H1 (cell line): ENCODE measurements at regions not wholly inside any gene's neighbourhood (a gene's known extent, or its start where the extent isn't known, plus 50 kb on each side); places are given as distances from the start of the nearest gene placed in this dataset.

ENCODE experiments used
- CTCF ChIA-PET: fragments of 300-600 bp; sonication (Branson Sonifier 250); formaldehyde crosslinking; loops from one replicate; lab custom pipeline; 2021; ENCODE audit not compliant: partially characterized antibody; lab: Charles Lee
- POLR2A ChIA-PET: fragments of 300-600 bp; sonication (Branson Sonifier 250); formaldehyde crosslinking; loops from one replicate; lab custom pipeline; 2021; ENCODE audit warnings: inconsistent platforms; ENCODE audit not compliant: partially characterized antibody; lab: Charles Lee
- DNase-seq, 2 experiments: peaks; one replicate each; pipeline versions ENCODE4 v3.0.0 to v3.0.0-alpha.2; 2010 to 2022; ENCODE audit warnings: low spot score in 2 of 2, low read depth in 1 of 2, mixed read lengths in 1 of 2
- FAIRE-seq: peaks from 2 replicates; lab custom pipeline; 2011; peaks lifted over from hg19 to GRCh38; lab: Jason Lieb, UNC
- H2AFZ ChIP-seq: 2 replicates; pipeline ENCODE4 v1.8.1; 2012; ENCODE audit warnings: low read length, inconsistent platforms
- H2AK5ac ChIP-seq: 2 replicates; pipeline ENCODE4 v1.6.1; 2013; ENCODE audit warnings: low read depth, low read length
- H2BK120ac ChIP-seq: replicated peaks from 2 replicates; pipeline ENCODE3; 2013; ENCODE audit warnings: low read depth, low read length, inconsistent platforms
- H2BK12ac ChIP-seq: 2 replicates; pipeline ENCODE4 v1.6.1; 2013; ENCODE audit warnings: low read depth, low read length
- H2BK15ac ChIP-seq: 2 replicates; pipeline ENCODE4 v1.6.1; 2013; ENCODE audit warnings: low read length
- H2BK20ac ChIP-seq: 2 replicates; pipeline ENCODE4 v1.6.1; 2013; ENCODE audit warnings: low read length
- H2BK5ac ChIP-seq: 2 replicates; pipeline ENCODE4 v1.6.1; 2013; ENCODE audit warnings: low read depth, low read length
- H3K14ac ChIP-seq: 2 replicates; pipeline ENCODE4 v1.6.1; 2013; ENCODE audit warnings: inconsistent platforms; ENCODE audit not compliant: insufficient read length
- H3K18ac ChIP-seq: 2 replicates; pipeline ENCODE4 v1.6.1; 2013; ENCODE audit warnings: low read length; ENCODE audit errors: extremely low read depth
- H3K23ac ChIP-seq: 2 replicates; pipeline ENCODE4 v1.6.1; 2013; ENCODE audit warnings: inconsistent platforms; ENCODE audit not compliant: insufficient read length
- H3K23me2 ChIP-seq: 2 replicates; pipeline ENCODE4 v1.6.1; 2013; ENCODE audit warnings: low read depth, low read length
- H3K27ac ChIP-seq: 2 replicates; pipeline ENCODE4 v1.6.1; 2011; ENCODE audit warnings: low read depth, low read length, inconsistent platforms
- H3K27me3 ChIP-seq, 4 experiments: replicated peaks in 1 of 4; 1 replicate in 1 of 4; 2 replicates in 3 of 4; pipeline versions ENCODE4 v1.6.1 to v1.8.1; 2011 to 2013; ENCODE audit warnings: low read length in 3 of 4, mild to moderate bottlenecking in 3 of 4, inconsistent platforms in 2 of 4, mixed read lengths in 2 of 4, moderate library complexity in 1 of 4; ENCODE audit not compliant: control insufficient read depth in 3 of 4, insufficient read depth in 3 of 4; ENCODE audit errors: extremely low read depth in 1 of 4
- H3K36me3 ChIP-seq, 4 experiments: 2 replicates each; pipeline versions ENCODE4 v1.6.1 to v1.8.1; 2011 to 2013; ENCODE audit warnings: mild to moderate bottlenecking in 4 of 4, low read length in 3 of 4, moderate library complexity in 2 of 4, control low read depth in 1 of 4, inconsistent platforms in 1 of 4; ENCODE audit not compliant: insufficient read depth in 4 of 4, control insufficient read depth in 2 of 4
- H3K4ac ChIP-seq: replicated peaks from 2 replicates; pipeline ENCODE3; 2013; ENCODE audit warnings: low read length, low read depth, mixed read lengths, inconsistent platforms; ENCODE audit not compliant: insufficient read length
- H3K4me1 ChIP-seq, 4 experiments: replicated peaks in 1 of 4; 1 replicate in 1 of 4; 2 replicates in 3 of 4; pipeline versions ENCODE4 v1.6.1 to v1.8.1; 2011 to 2013; ENCODE audit warnings: low read length in 3 of 4, inconsistent platforms in 2 of 4, mixed read lengths in 1 of 4; ENCODE audit not compliant: insufficient read depth in 4 of 4, control insufficient read depth in 3 of 4
- H3K4me2 ChIP-seq, 2 experiments: 2 replicates each; pipeline versions ENCODE4 v1.6.1 to v1.8.1; 2011 to 2013; ENCODE audit warnings: low read depth in 2 of 2, low read length in 2 of 2, control low read depth in 1 of 2, inconsistent platforms in 1 of 2, mild to moderate bottlenecking in 1 of 2; ENCODE audit not compliant: insufficient read depth in 1 of 2
- H3K4me3 ChIP-seq, 4 experiments: fragments of 200-600, 300-600 bp in 1 of 4; sonication (generic), shearing (Covaris generic), sonication (Bioruptor Twin) in 1 of 4; 2 replicates each; pipeline versions ENCODE4 v1.5.1 to v1.8.1; 2011 to 2016; ENCODE audit warnings: low read length in 4 of 4, low read depth in 3 of 4, control low read depth in 2 of 4, inconsistent platforms in 2 of 4, mild to moderate bottlenecking in 2 of 4, mixed read lengths in 1 of 4, moderate library complexity in 1 of 4; ENCODE audit not compliant: insufficient read depth in 2 of 4; ENCODE audit errors: extremely low read depth in 1 of 4
- H3K56ac ChIP-seq: replicated peaks from 2 replicates; pipeline ENCODE3; 2013; ENCODE audit warnings: low read depth, mild to moderate bottlenecking, mixed read lengths, low read length, inconsistent platforms; ENCODE audit not compliant: insufficient read length
- H3K79me1 ChIP-seq: 2 replicates; pipeline ENCODE4 v1.6.1; 2013; ENCODE audit warnings: low read depth, low read length, control low read depth
- H3K79me2 ChIP-seq, 2 experiments: 2 replicates each; pipeline versions ENCODE4 v1.6.1 to v1.8.1; 2012 to 2013; ENCODE audit warnings: low read length in 2 of 2, mild to moderate bottlenecking in 2 of 2, inconsistent platforms in 1 of 2; ENCODE audit not compliant: insufficient read depth in 2 of 2, control insufficient read depth in 1 of 2
- H3K9ac ChIP-seq, 4 experiments: replicated peaks in 1 of 4; 1 replicate in 1 of 4; 2 replicates in 3 of 4; pipeline versions ENCODE4 v1.6.1 to v1.8.1; 2011 to 2013; ENCODE audit warnings: low read depth in 3 of 4, low read length in 3 of 4, control low read depth in 2 of 4, mild to moderate bottlenecking in 2 of 4, moderate library complexity in 2 of 4, inconsistent platforms in 1 of 4; ENCODE audit errors: extremely low read depth in 1 of 4
- H3K9me3 ChIP-seq, 2 experiments: 2 replicates each; pipeline versions ENCODE4 v1.6.1 to v1.8.1; 2012 to 2013; ENCODE audit warnings: mild to moderate bottlenecking in 2 of 2, moderate library complexity in 2 of 2, control low read depth in 1 of 2, inconsistent platforms in 1 of 2, low read depth in 1 of 2, low read length in 1 of 2, mixed read lengths in 1 of 2; ENCODE audit not compliant: insufficient read depth in 2 of 2
- H4K20me1 ChIP-seq, 2 experiments: replicated peaks in 1 of 2; 2 replicates each; pipeline versions ENCODE3 to v1.8.1; 2011 to 2013; ENCODE audit warnings: inconsistent platforms in 2 of 2, low read length in 2 of 2, mild to moderate bottlenecking in 1 of 2; ENCODE audit not compliant: insufficient read depth in 2 of 2, control insufficient read depth in 1 of 2
- H4K5ac ChIP-seq: 2 replicates; pipeline ENCODE4 v1.6.1; 2013; ENCODE audit warnings: low read length, low read depth, mixed read lengths, inconsistent platforms; ENCODE audit not compliant: insufficient read length
- H4K8ac ChIP-seq: 2 replicates; pipeline ENCODE4 v1.8.0; 2013; ENCODE audit warnings: mild to moderate bottlenecking, moderate library complexity, low read length, inconsistent platforms; ENCODE audit not compliant: insufficient read depth; ENCODE audit errors: extremely low read depth
- H4K91ac ChIP-seq: replicated peaks from 2 replicates; pipeline ENCODE3; 2013; ENCODE audit warnings: low read length, mixed read lengths, inconsistent platforms; ENCODE audit not compliant: insufficient read length
- JUN ChIP-seq: IDR thresholded peaks from 2 replicates; pipeline ENCODE4 v1.6.1; 2011; ENCODE audit warnings: low read depth, mild to moderate bottlenecking, improper control_type of control experiment, low read length
- SIN3A ChIP-seq, 2 experiments: IDR thresholded peaks in 1 of 2; conservative IDR thresholded peaks in 1 of 2; 2 replicates each; pipeline ENCODE4 v1.6.1; 2011 to 2012; ENCODE audit warnings: low read length in 2 of 2, improper control_type of control experiment in 1 of 2, low read depth in 1 of 2, mild to moderate bottlenecking in 1 of 2
- TBP ChIP-seq: IDR thresholded peaks from 2 replicates; pipeline ENCODE4 v1.6.1; 2011; ENCODE audit warnings: low read depth, low read length, improper control_type of control experiment
- TEAD4 ChIP-seq: IDR thresholded peaks from 2 replicates; pipeline ENCODE4 v1.6.1; 2012; ENCODE audit warnings: low read depth, low read length, inconsistent platforms, mixed read lengths
- WGBS, 2 experiments: shearing (Covaris generic) in 1 of 2; methylation state at CpG; one replicate each; pipeline versions ENCODE4 v1.1.6 to v1.1.7; 2013 to 2015; ENCODE audit warnings: low lambda C conversion rate in 2 of 2, mixed read lengths in 2 of 2, inconsistent platforms in 1 of 2, low coverage in 1 of 2, missing lambda C conversion rate in 1 of 2; ENCODE audit not compliant: insufficient replicate concordance in 2 of 2, insufficient coverage in 1 of 2, insufficient read length in 1 of 2; ENCODE audit errors: extremely low coverage in 1 of 2, missing lambda C conversion rate in 1 of 2; 5-methylcytosine and 5-hydroxymethylcytosine counted together

DNA sequence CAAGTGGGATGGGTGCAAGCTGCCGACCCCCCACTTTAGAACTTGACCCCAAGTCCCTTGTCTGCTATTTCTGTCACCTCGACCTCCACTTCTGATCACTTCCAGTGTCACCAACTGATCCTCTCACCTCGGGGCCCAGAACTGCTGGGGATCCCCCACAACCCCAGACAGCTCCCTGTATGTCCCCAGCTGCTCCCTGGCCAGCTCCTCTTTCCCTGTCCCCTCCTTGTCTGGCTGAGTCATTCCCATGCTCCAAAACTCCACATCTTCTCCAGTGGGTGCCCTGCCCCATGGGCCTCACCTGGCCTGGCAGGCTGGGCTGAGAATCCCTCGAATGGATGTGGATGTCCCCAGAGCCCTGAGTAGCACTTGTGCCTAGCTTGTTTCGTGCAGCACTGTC lies 154.3 kb upstream of the PCBD1 start:
- Histone ChIP-seq H3K27me3 (no peaks in the 10 kb centered on the region), H3K9ac (no peak overlapping the region)

More for the DNA sequence above, 154.3 kb upstream of the PCBD1 start:
- Histone ChIP-seq H3K9me3 (no peaks in the 10 kb centered on the region), H3K23ac (no peak overlapping the region), H4K8ac (no peak overlapping the region), H3K4me2 (no peak overlapping the region), H3K27ac (no peak overlapping the region), H3K79me2 (no peaks in the 10 kb centered on the region), H2BK12ac (no peak overlapping the region), H3K4me3 (no peak overlapping the region), H3K14ac (no peak overlapping the region), H3K79me1 (no peaks in the 10 kb centered on the region), H4K20me1 (no peaks in the 10 kb centered on the region), H2BK20ac (no peak overlapping the region), H3K18ac (peak overlapping the region; percentile 48; the same call in 1 of the 2 replicates), H2BK15ac (no peak overlapping the region), H3K56ac (no peak overlapping the region), H2BK5ac (no peak overlapping the region), H2AK5ac (no peak overlapping the region), H4K5ac (no peak overlapping the region), H3K36me3 (no peaks in the 10 kb centered on the region), H3K23me2 (no peaks in the 10 kb centered on the region), H2AFZ (no peak overlapping the region), H4K91ac (no peak overlapping the region), H3K4me1 (peaks cover 0 to 3% (median 0%) of the 10 kb centered on the region in 4 experiments; a peak in 1 of 7 replicates), H3K4ac (no peak overlapping the region), H2BK120ac (no peak overlapping the region)
- ChIA-PET CTCF (interaction anchor here (1.0 to 3.0 kb wide), 7 partner anchors 10 to 242 kb away, joined by 3 to 24 read pairs (median 5); no protein-coding TSS in a partner anchor), POLR2A (interaction anchor here (1.2 to 1.5 kb wide), 2 partner anchors 17 to 227 kb away, joined by 3 to 4 read pairs; no protein-coding TSS in a partner anchor)
- 86% methylated on average over 5 of the region's 5 CpGs; no CpG with 5 or more reads in 1 of the 2 experiments for WGBS, 2 experiments
- FAIRE-seq (no peak), DNase-seq (no peak)
- no peak for TF ChIP-seq TEAD4
- no peak for TF ChIP-seq JUN
- TF ChIP-seq SIN3A (conservative IDR thresholded peaks at IDR 0.05 in 1 of 2, IDR thresholded peaks at IDR 0.05 in 1 of 2; ENCODE audit: low read depth in 1 of 2, low read length in 2 of 2) = no peak
- TF ChIP-seq TBP = no peak
